MM.1S (cell line): ENCODE measurements at regions not wholly inside any gene's neighbourhood (a gene's known extent, or its start where the extent isn't known, plus 50 kb on each side); places are given as distances from the start of the nearest gene placed in this dataset.

Experiments
- CTCF ChIP-seq: fragments of 300-600 bp; sonication (generic); IDR thresholded peaks from 2 replicates; pipeline ENCODE4 v1.5.1; 2016; ENCODE audit warnings: antibody characterized with exemption, low read length, mixed read lengths
- EZH2 ChIP-seq: fragments of 300-600 bp; sonication (generic); optimal IDR thresholded peaks from 2 replicates; pipeline ENCODE3; 2017; ENCODE audit warnings: low read depth, mild to moderate bottlenecking, antibody characterized with exemption, low read length, mixed read lengths

- TF ChIP-seq CTCF: no peak
- TF ChIP-seq EZH2: no peak
These were observed 371.7 kb downstream of the LIG4 start for GRCh38 chr13:107843681-107844080.
